GM19351 (cell line): ENCODE measurements at regions not wholly inside any gene's neighbourhood (a gene's known extent, or its start where the extent isn't known, plus 50 kb on each side); places are given as distances from the start of the nearest gene placed in this dataset.

ENCODE experiments used
- ATAC-seq: cut with Tn5 transposase; IDR thresholded peaks from one replicate; pipeline ENCODE4 v1.9.1; 2021; ENCODE audit warnings: mild to moderate bottlenecking, moderate library complexity; ENCODE audit not compliant: unreplicated experiment

DNA sequence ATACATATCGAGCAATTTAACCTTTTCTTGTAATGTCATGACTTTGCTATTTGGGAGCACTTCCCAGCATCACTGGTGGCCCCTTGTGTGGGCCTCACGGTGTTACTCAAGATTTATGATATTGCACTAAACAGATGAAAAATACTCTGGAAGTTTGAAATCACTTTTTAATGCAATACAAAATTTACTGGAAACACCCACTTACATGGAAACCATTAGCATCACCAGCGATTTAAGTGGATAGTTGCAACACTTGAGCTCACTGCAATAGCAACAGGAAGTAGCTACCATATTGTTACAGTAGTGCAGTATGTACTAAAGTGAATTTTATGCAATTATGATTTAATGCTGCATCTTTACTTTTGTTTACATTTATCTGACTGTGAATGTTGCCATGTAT is 184.4 kb downstream of the MDFIC start:
- ATAC-seq = no peak

- ATAC-seq = no peak
Observed at GRCh38 chr7:115102738-115103137, 180.8 kb downstream of the MDFIC start.

DNA sequence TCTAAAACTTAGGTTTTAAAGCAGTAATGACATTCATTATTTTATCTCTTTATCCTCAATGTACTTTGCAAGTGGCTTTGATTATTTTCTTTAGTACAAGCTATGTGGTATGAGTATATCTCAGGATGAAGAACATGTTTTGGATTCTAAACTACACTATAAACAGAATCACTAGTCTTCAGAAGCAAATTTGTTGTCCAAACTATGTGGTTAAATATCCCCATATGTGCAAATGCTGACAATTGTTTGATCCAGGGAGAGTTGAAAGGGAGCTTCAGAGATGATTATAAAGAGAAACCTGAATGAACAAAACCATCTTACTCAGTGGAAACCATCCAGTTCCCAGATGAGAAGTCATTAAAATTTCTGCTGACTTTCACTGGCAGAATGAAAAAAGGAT is 179.3 kb downstream of the MDFIC start:
- no peak for ATAC-seq

- ATAC-seq = no peak
Observed at GRCh38 chr7:115099906-115100305, 178.0 kb downstream of the MDFIC start.

DNA sequence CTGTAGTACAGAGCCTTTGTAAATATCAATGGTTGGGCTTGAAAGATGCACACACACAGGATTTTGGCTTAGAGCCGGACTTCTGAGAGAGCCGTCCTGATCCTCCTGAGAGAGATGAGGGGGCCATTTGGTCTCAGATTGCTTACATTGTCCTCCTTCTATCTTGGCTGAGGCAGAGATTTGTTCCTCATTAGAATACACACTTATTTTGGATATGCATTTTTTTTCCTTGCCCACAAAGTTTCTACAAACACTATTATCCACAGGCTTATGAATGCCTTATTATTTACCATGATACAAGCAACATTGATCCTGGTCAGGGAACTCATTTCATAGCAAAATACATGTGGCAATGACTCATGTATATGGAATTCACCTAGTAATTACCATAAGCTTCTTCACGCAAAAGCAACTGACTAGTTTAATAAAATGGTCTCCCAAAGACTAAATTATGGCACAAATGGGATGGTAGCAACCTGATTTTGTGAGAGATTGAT is 175.3 kb downstream of the MDFIC start:
- no peak for ATAC-seq

GRCh38 chr7:115096262-115096661 is 174.4 kb downstream of the MDFIC start:
- no peak for ATAC-seq

DNA sequence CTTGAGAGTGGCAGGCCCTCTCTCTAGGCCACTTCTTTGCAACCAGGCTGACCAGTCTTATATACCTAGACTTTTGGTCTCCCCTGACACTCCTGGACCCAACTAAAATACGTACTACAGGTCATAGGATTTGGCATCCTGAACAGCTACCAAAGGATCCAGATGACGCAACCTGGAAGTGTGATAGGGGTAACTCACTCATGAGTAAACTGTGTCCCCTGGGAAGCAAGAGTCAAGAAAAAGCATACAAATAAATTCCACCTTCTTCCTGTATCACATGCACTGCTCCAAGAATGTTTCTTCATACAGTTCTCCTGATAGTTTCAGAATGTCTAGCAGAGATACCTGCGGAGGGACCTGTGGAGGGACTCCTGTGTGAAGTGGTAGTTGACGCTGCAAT is 172.3 kb downstream of the MDFIC start:
- ATAC-seq = no peak

- ATAC-seq = no peak
Observed at GRCh38 chr7:115088893-115089292, 167.0 kb downstream of the MDFIC start.

GRCh38 chr7:115087437-115087836 is 165.5 kb downstream of the MDFIC start:
- no peak for ATAC-seq

DNA sequence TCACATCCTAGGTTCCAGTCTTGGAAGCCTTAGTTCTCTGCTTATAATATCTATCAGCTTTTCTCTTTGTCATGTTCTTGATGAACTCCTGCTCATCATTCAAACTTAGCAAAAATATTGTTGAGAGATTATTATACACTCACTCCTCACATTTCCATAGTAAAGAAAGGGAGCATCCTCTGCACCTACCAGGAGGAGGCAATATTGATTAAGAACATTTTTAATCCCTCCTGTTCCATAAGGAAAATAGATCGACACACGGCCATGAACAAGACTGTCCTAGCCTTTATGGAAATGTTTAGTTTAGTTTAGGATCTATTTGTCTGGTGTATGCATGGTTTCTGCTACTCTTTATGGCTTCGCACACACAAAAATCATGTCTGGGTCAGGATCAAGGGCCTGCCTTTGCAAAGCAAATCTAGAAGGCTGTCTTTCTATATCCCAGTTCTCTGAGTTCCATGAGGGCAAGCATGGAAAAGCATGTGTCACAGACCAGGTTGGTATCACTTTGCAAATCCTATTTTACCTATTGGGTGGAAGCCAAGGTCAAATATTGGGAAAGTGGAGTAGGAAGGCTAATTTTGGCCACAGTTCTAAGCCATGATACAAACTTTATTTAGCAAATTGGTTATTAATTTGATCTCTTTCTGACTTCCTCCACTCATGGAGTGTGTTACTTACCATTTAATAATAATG is 164.4 kb downstream of the MDFIC start:
- no peak for ATAC-seq

GRCh38 chr7:115085421-115085820 is 163.5 kb downstream of the MDFIC start:
- no peak for ATAC-seq

- ATAC-seq = no peak
Observed at GRCh38 chr7:115083935-115084334, 162.0 kb downstream of the MDFIC start.

- ATAC-seq = no peak
Observed at GRCh38 chr7:115081772-115082171, 159.9 kb downstream of the MDFIC start.

DNA sequence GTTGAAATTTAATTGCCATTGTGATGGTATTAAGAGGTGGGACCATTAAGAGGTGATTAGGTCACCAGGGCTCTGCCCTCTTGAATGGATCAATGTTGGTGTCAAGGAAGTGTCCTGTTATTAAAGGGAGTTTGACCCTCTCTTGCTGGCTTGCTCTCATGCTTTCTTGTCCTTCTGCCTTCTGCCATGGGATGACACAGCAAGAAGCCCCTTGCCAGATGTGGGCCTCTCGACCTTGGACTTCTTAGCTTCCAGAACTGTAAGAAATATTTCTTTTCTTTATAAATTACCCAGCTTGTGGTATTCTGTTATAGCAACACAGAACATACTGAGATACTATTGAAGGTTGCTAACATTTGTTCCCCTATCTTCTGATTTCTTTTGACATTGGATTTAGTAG is 157.0 kb downstream of the MDFIC start:
- ATAC-seq = no peak

DNA sequence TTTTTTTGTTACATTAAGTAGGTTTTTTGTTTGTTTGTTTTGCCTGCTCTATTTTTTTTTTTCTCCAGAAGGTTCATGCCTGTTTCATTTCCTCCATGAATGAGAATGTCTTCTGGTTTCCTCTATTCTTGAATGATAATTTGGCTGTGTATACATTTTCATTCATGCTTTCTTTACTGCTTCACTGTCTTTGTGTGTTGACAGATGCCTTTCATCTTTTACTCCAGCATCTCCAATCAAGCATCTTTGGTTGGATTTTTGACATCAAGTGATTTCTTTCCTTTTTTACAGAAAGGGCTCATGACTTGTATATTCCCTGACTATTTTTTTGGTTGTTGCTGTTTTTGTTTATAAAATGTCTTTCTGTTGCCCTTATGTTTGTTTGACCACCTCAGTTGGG is 156.5 kb downstream of the MDFIC start:
- no peak for ATAC-seq

DNA sequence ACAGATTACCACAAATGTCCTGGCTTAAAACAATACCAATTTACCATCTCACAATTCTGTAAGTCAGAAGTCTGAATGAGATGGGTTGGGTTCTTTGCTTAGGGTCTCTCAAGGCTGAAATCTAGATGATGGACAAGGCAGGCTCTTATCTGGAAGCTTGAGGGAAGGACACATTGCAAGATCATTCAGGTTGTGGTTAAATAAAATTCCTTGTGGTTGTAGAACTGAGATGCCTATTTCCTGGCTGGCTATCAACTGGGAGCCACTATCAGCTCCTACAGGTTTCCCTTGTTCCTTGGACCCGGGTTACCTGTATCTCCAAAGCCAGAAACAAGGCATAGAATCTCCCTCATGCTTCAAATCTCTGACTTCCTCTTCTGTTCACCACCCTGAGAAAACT is 148.4 kb downstream of the MDFIC start:
- no peak for ATAC-seq
